ENCODE measurements at regions not wholly inside any gene's neighbourhood (a gene's known extent, or its start where the extent isn't known, plus 50 kb on each side); places are given as distances from the start of the nearest gene placed in this dataset.

DNA sequence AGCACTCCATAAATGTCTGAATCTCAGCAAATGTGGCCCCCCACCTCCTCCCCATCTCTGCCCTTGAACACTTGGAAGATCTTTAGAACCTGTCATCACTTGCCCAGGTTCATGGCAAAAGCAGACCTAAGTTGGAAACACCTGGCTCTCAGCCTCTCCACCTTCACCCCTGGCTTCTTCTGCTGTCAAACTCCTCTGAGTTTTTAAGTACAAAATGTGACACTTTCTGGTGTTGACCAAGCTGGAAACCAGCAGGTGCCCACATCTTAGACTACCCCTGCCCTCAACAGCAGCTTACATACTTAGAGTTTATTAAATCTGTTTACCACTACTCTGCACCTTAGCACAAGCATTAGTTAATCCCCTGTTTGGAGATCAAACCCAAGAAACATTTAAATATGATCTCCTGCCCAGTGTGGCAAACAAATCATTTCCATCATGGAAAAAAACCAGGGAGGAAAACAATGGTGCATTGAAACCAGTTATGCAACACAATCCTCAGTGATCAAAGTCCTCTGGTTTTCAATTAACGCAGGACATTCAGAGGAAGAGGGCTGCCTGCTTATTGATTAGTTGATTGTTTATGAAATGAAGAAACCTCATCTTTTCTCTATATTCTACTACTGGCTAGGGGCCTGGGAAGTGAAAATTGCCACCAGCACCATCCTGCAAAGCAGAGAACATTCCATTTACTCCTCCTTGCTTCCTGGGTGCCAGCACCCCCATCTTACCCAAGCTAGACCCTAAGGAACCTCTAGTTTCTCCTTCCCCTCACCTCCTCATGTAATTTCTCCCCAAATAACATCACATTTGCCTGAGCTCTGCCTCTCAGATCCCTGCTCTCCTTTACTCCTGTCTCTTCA, 139.4 kb upstream of the RAB4A start:
- DNase-seq (ENCODE audit: low read depth, low spot score), result no peak
- Histone ChIP-seq H3K36me3 (ENCODE audit: control insufficient read depth, insufficient read depth, low read length) (no peaks in the 10 kb centered on the region), H3K27me3 (ENCODE audit: control insufficient read depth, insufficient read depth, low read length) (no peaks in the 10 kb centered on the region), H3K4me3 (ENCODE audit: low read depth in 2 of 2, low read length in 2 of 2) (no peak overlapping the region), H3K27ac (ENCODE audit: low read length) (no peak overlapping the region), H3K9me3 (ENCODE audit: control insufficient read depth, insufficient read depth, low read depth, low read length) (no peaks in the 10 kb centered on the region), H3K4me1 (ENCODE audit: control insufficient read depth, insufficient read depth, low read length) (no peaks in the 10 kb centered on the region)
- BruUV-seq (replicated peaks), result no TSS peak
- intact Hi-C loops (cut with micrococcal nuclease; ENCODE audit: unreplicated experiment) (no loop called here), in situ Hi-C loops (cut with HindIII; ENCODE audit: low pct_unique_long_range_greater_than_20kb, low sequenced_read_pairs) (no loop called here)
- ChIA-PET CTCF (no interaction called here), POLR2A (no interaction called here)
- TF ChIP-seq, protein P1, sequence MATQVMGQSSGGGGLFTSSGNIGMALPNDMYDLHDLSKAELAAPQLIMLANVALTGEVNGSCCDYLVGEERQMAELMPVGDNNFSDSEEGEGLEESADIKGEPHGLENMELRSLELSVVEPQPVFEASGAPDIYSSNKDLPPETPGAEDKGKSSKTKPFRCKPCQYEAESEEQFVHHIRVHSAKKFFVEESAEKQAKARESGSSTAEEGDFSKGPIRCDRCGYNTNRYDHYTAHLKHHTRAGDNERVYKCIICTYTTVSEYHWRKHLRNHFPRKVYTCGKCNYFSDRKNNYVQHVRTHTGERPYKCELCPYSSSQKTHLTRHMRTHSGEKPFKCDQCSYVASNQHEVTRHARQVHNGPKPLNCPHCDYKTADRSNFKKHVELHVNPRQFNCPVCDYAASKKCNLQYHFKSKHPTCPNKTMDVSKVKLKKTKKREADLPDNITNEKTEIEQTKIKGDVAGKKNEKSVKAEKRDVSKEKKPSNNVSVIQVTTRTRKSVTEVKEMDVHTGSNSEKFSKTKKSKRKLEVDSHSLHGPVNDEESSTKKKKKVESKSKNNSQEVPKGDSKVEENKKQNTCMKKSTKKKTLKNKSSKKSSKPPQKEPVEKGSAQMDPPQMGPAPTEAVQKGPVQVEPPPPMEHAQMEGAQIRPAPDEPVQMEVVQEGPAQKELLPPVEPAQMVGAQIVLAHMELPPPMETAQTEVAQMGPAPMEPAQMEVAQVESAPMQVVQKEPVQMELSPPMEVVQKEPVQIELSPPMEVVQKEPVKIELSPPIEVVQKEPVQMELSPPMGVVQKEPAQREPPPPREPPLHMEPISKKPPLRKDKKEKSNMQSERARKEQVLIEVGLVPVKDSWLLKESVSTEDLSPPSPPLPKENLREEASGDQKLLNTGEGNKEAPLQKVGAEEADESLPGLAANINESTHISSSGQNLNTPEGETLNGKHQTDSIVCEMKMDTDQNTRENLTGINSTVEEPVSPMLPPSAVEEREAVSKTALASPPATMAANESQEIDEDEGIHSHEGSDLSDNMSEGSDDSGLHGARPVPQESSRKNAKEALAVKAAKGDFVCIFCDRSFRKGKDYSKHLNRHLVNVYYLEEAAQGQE (IDR thresholded peaks at IDR 0.05; ENCODE audit: insufficient read depth in 1 of 2, low read depth in 2 of 2, low read length in 1 of 2), result no peak
- TF ChIP-seq, protein P2, sequence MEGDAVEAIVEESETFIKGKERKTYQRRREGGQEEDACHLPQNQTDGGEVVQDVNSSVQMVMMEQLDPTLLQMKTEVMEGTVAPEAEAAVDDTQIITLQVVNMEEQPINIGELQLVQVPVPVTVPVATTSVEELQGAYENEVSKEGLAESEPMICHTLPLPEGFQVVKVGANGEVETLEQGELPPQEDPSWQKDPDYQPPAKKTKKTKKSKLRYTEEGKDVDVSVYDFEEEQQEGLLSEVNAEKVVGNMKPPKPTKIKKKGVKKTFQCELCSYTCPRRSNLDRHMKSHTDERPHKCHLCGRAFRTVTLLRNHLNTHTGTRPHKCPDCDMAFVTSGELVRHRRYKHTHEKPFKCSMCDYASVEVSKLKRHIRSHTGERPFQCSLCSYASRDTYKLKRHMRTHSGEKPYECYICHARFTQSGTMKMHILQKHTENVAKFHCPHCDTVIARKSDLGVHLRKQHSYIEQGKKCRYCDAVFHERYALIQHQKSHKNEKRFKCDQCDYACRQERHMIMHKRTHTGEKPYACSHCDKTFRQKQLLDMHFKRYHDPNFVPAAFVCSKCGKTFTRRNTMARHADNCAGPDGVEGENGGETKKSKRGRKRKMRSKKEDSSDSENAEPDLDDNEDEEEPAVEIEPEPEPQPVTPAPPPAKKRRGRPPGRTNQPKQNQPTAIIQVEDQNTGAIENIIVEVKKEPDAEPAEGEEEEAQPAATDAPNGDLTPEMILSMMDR (IDR thresholded peaks at IDR 0.05), result no peak
- no peak for TF ChIP-seq POLR2AphosphoS5 (IDR thresholded peaks at IDR 0.05; ENCODE audit: low read depth, low read length)
- no peak for TF ChIP-seq SIN3A (IDR thresholded peaks at IDR 0.05; ENCODE audit: borderline replicate concordance, insufficient read depth, low read depth, low read length)
- TF ChIP-seq TCF7L2 (IDR thresholded peaks at IDR 0.05; ENCODE audit: low read depth, low read length), result no peak
- no peak for ATAC-seq

DNA sequence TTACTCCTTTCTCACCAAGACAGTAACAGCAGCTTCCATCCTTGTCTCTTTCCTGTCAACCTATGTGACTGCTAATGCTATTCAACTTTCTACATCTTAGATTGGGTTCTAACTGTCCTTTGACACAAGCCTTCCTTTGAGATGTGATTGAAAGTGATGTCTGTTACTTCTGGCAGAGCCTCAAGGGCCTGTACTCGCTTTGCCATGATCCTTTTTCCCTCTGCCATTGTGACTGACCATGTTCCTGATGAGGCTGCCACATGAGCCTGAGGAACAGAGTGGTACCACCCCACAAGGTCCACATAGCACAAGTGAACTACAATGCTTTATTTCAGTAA, 138.8 kb upstream of the RAB4A start:
- in situ Hi-C loops (cut with HindIII; ENCODE audit: low pct_unique_long_range_greater_than_20kb, low sequenced_read_pairs), result no loop called here
- Histone ChIP-seq H3K9me3 (ENCODE audit: control insufficient read depth, insufficient read depth, low read depth, low read length) (no peaks in the 10 kb centered on the region), H3K27me3 (ENCODE audit: control insufficient read depth, insufficient read depth, low read length) (no peaks in the 10 kb centered on the region), H3K27ac (ENCODE audit: low read length) (no peak overlapping the region), H3K36me3 (ENCODE audit: control insufficient read depth, insufficient read depth, low read length) (no peaks in the 10 kb centered on the region), H3K4me1 (ENCODE audit: control insufficient read depth, insufficient read depth, low read length) (no peaks in the 10 kb centered on the region), H3K4me3 (ENCODE audit: low read depth in 2 of 2, low read length in 2 of 2) (no peak overlapping the region)
- BruUV-seq (replicated peaks), result no TSS peak
- ATAC-seq (no peak), DNase-seq (ENCODE audit: low read depth, low spot score) (no peak)
- CTCF ChIA-PET, result no interaction called here
- intact Hi-C loops (cut with micrococcal nuclease; ENCODE audit: unreplicated experiment), result no loop called here
- TF ChIP-seq, protein P1 (IDR thresholded peaks at IDR 0.05; ENCODE audit: insufficient read depth in 1 of 2, low read depth in 2 of 2, low read length in 1 of 2), result no peak
- TF ChIP-seq TCF7L2 (IDR thresholded peaks at IDR 0.05; ENCODE audit: low read depth, low read length), result no peak
- no peak for TF ChIP-seq POLR2AphosphoS5 (IDR thresholded peaks at IDR 0.05; ENCODE audit: low read depth, low read length)
- no peak for TF ChIP-seq SIN3A (IDR thresholded peaks at IDR 0.05; ENCODE audit: borderline replicate concordance, insufficient read depth, low read depth, low read length)
- TF ChIP-seq, protein P2 (IDR thresholded peaks at IDR 0.05), result no peak
- POLR2A ChIA-PET, result no interaction called here

Data from Panc1 (cell line).